Astrocyte of the cerebellum (primary cell): ENCODE measurements at regions not wholly inside any gene's neighbourhood (a gene's known extent, or its start where the extent isn't known, plus 50 kb on each side); places are given as distances from the start of the nearest gene placed in this dataset.

Source experiments
- DNase-seq: peaks from one replicate; pipeline ENCODE4 v3.0.0-alpha.2; 2011; ENCODE audit warnings: low read depth
- H3K4me3 ChIP-seq: 2 replicates; pipeline ENCODE4 v1.5.1; 2011; ENCODE audit warnings: mild to moderate bottlenecking, low read depth, low read length, moderate library complexity
- CTCF ChIP-seq: IDR thresholded peaks from 2 replicates; pipeline ENCODE4 v1.5.1; 2012; ENCODE audit warnings: low read length, low read depth, moderate library complexity, mild to moderate bottlenecking; ENCODE audit errors: missing control alignments
- in situ Hi-C: cut with HindIII; loops from 2 replicates; pipeline ENCODE4 v1.10.0; 2017; ENCODE audit warnings: low sequenced_read_pairs

DNA sequence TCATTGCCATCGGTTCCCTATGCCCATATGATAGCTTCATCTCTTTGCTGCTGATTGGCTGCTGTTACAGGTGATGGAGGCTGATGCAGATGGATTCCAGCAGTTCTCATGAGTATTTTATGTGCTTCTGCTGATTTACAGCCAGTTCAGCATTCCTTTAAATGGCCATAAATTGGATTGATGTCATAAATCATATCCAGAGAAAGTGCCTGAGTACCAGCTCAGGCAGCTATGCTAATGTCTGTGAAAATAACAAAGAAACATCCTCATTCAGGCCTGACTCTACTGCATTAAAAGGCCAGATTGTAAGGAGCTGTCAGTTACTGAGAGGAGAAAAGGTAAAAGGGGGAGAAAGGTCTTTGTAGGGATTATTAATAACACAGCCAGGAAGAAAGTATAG is 756.8 kb downstream of the IGSF11 start:
- H3K4me3 ChIP-seq, result no peak overlapping the region
- no peak for DNase-seq
- TF ChIP-seq CTCF, result no peak
- in situ Hi-C loops, result no loop called here

GRCh38 chr3:118292841-118293240 is 741.8 kb downstream of the IGSF11 start:
- no peak for TF ChIP-seq CTCF
- H3K4me3 ChIP-seq, result no peak overlapping the region
- in situ Hi-C loops, result no loop called here
- no peak for DNase-seq

- no peak for DNase-seq
- no peak overlapping the region for H3K4me3 ChIP-seq
- no peak for TF ChIP-seq CTCF
- in situ Hi-C loops, result no loop called here
Observed at GRCh38 chr3:118298133-118298532, 736.5 kb downstream of the IGSF11 start.

- no peak overlapping the region for H3K4me3 ChIP-seq
- no peak for DNase-seq
- in situ Hi-C loops, result no loop called here
- TF ChIP-seq CTCF, result no peak
Observed at GRCh38 chr3:118304557-118304956, 730.1 kb downstream of the IGSF11 start.

DNA sequence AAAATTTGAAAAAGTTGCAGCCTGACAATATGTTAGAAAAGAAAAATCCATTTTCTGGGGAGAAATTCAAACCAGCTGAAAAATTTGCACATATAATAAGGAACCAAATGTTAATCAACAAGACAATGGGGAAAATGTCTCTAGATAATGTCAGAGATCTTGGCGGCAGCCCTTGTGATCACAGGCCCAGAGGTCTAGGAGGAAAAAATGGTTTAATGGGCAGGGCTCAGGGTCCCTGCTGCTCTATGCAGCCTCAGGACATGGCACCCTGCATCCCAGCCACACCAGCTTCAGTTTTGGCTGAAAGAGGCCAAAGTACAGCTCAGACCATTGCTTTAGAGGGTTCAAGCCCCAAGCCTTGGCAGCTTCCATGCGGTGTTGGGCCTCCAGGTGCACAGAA is 701.9 kb downstream of the IGSF11 start:
- no peak overlapping the region for H3K4me3 ChIP-seq
- no peak for DNase-seq
- no peak for TF ChIP-seq CTCF
- in situ Hi-C loops, result no loop called here

- no peak for DNase-seq
- in situ Hi-C loops, result no loop called here
- no peak overlapping the region for H3K4me3 ChIP-seq
- no peak for TF ChIP-seq CTCF
Observed at GRCh38 chr3:118337649-118338048, 697.0 kb downstream of the IGSF11 start.

- H3K4me3 ChIP-seq, result no peak overlapping the region
- no peak for DNase-seq
- TF ChIP-seq CTCF, result no peak
- in situ Hi-C loops, result no loop called here
Observed at GRCh38 chr3:118347396-118348168, 687.1 kb downstream of the IGSF11 start.
